OCI-LY1 (cell line): ENCODE measurements at regions not wholly inside any gene's neighbourhood (a gene's known extent, or its start where the extent isn't known, plus 50 kb on each side); places are given as distances from the start of the nearest gene placed in this dataset.
A peak's percentile ranks its signal among the peaks of the same experiment; 100 is the strongest.

Source experiments
- H2AFZ ChIP-seq: fragments of 200-600 bp; sonication (generic), shearing (Covaris generic); 2 replicates; pipeline ENCODE4 v1.6.0; 2014; ENCODE audit warnings: antibody characterized with exemption, mild to moderate bottlenecking, low read length
- H3F3A ChIP-seq: fragments of 200-600 bp; sonication (generic), shearing (Covaris generic); 2 replicates; pipeline ENCODE4 v1.6.0; 2014; ENCODE audit warnings: mild to moderate bottlenecking, antibody characterized with exemption, low read length, moderate library complexity; ENCODE audit not compliant: insufficient read depth
- H3K27ac ChIP-seq: fragments of 200-600 bp; sonication (generic); 2 replicates; pipeline ENCODE4 v1.5.1; 2014; ENCODE audit warnings: low read length, mixed run types, mild to moderate bottlenecking, low read depth; ENCODE audit not compliant: poor library complexity, severe bottlenecking
- H3K27me3 ChIP-seq: fragments of 200-600 bp; sonication (generic); 2 replicates; pipeline ENCODE4 v1.6.0; 2014; ENCODE audit warnings: antibody characterized with exemption, mild to moderate bottlenecking, low read length, moderate library complexity; ENCODE audit not compliant: insufficient read depth
- H3K36me3 ChIP-seq: fragments of 200-600 bp; sonication (generic); 2 replicates; pipeline ENCODE4 v1.6.1; 2014; ENCODE audit warnings: mild to moderate bottlenecking, antibody characterized with exemption, low read length, moderate library complexity, mixed read lengths; ENCODE audit not compliant: insufficient read depth
- H3K4me1 ChIP-seq: fragments of 200-600 bp; sonication (generic); 2 replicates; pipeline ENCODE4 v1.5.1; 2014; ENCODE audit warnings: mild to moderate bottlenecking, low read length, moderate library complexity; ENCODE audit not compliant: insufficient read depth, severe bottlenecking
- H3K4me2 ChIP-seq: fragments of 200-600 bp; sonication (generic), shearing (Covaris generic); 2 replicates; pipeline ENCODE4 v1.6.1; 2014; ENCODE audit warnings: low read length
- H3K4me3 ChIP-seq: fragments of 200-600 bp; sonication (generic); 2 replicates; pipeline ENCODE4 v1.5.1; 2014; ENCODE audit warnings: low read length, low read depth, mild to moderate bottlenecking, mixed read lengths; ENCODE audit not compliant: poor library complexity, severe bottlenecking
- H3K79me2 ChIP-seq: fragments of 200-600 bp; shearing (Covaris generic); 2 replicates; pipeline ENCODE4 v1.6.1; 2016; ENCODE audit warnings: mixed run types, low read length, mixed read lengths; ENCODE audit not compliant: insufficient read depth
- H3K9ac ChIP-seq: fragments of 200-600 bp; sonication (generic), shearing (Covaris generic); 2 replicates; pipeline ENCODE4 v1.6.1; 2014; ENCODE audit warnings: mild to moderate bottlenecking, low read length, mixed read lengths
- H3K9me2 ChIP-seq: fragments of 200-600 bp; sonication (generic), shearing (Covaris generic); 2 replicates; pipeline ENCODE4 v1.6.1; 2014; ENCODE audit warnings: low read depth, mild to moderate bottlenecking, low read length, mixed read lengths
- H3K9me3 ChIP-seq: fragments of 200-600 bp; shearing (Covaris generic); 2 replicates; pipeline ENCODE4 v1.6.1; 2014; ENCODE audit warnings: low read length, mixed read lengths
- H4K20me1 ChIP-seq: fragments of 200-600 bp; sonication (generic), shearing (Covaris generic); 2 replicates; pipeline ENCODE4 v1.6.0; 2016; ENCODE audit warnings: mild to moderate bottlenecking, low read length; ENCODE audit not compliant: insufficient read depth
- CTCF ChIP-seq: fragments of 200-600 bp; sonication (generic), shearing (Covaris generic); IDR thresholded peaks from 2 replicates; pipeline ENCODE4 v1.5.1; 2017; ENCODE audit warnings: mild to moderate bottlenecking, antibody characterized with exemption, low read length, moderate library complexity, mixed read lengths
- EZH2 ChIP-seq: fragments of 200-600 bp; sonication (generic), shearing (Covaris generic); IDR thresholded peaks from 2 replicates; pipeline ENCODE4 v1.8.0; 2017; ENCODE audit warnings: borderline replicate concordance, mixed run types, mild to moderate bottlenecking, antibody characterized with exemption, low read length, moderate library complexity, mixed read lengths

GRCh38 chr6:156645097-156645496 is 132.1 kb upstream of the ARID1B start:
- Histone ChIP-seq H3F3A (no peaks in the 10 kb centered on the region), H3K4me3 (no peak overlapping the region), H3K79me2 (no peaks in the 10 kb centered on the region), H3K27me3 (no peaks in the 10 kb centered on the region), H2AFZ (no peak overlapping the region), H3K36me3 (no peaks in the 10 kb centered on the region), H3K4me2 (no peak overlapping the region), H3K27ac (no peak overlapping the region), H3K9ac (no peak overlapping the region), H3K4me1 (no peaks in the 10 kb centered on the region), H3K9me3 (no peaks in the 10 kb centered on the region), H3K9me2 (no peaks in the 10 kb centered on the region), H4K20me1 (no peaks in the 10 kb centered on the region)
- no peak for TF ChIP-seq CTCF

- Histone ChIP-seq H3K9me3 (no peaks in the 10 kb centered on the region), H3K9me2 (no peaks in the 10 kb centered on the region), H3F3A (no peaks in the 10 kb centered on the region; the same call in 1 of the 2 replicates), H3K4me1 (peaks cover 43% of the 10 kb centered on the region), H3K4me2 (no peak overlapping the region), H2AFZ (no peak overlapping the region), H3K27ac (no peak overlapping the region), H4K20me1 (no peaks in the 10 kb centered on the region), H3K27me3 (no peaks in the 10 kb centered on the region), H3K9ac (no peak overlapping the region), H3K79me2 (no peaks in the 10 kb centered on the region), H3K4me3 (no peak overlapping the region), H3K36me3 (no peaks in the 10 kb centered on the region)
- TF ChIP-seq CTCF = no peak
- no peak for TF ChIP-seq EZH2
Observed at GRCh38 chr6:156639009-156639721, 138.0 kb upstream of the ARID1B start.

GRCh38 chr6:156638581-156638980 is 138.6 kb upstream of the ARID1B start:
- no peaks in the 10 kb centered on the region for H4K20me1 ChIP-seq
- H3K4me2 ChIP-seq = no peak overlapping the region

More at GRCh38 chr6:156638581-156638980, 138.6 kb upstream of the ARID1B start:
- no peaks in the 10 kb centered on the region for H3K9me3 ChIP-seq
- H3K9me2 ChIP-seq = no peaks in the 10 kb centered on the region
- H3K27me3 ChIP-seq = no peaks in the 10 kb centered on the region
- H2AFZ ChIP-seq = peak overlapping the region; percentile 23; the same call in 1 of the 2 replicates
- no peaks in the 10 kb centered on the region for H3K79me2 ChIP-seq
- peak overlapping the region; percentile 40; the same call in 1 of the 2 replicates for H3K9ac ChIP-seq
- H3F3A ChIP-seq = no peaks in the 10 kb centered on the region; the same call in 1 of the 2 replicates
- H3K27ac ChIP-seq = peak overlapping the region; percentile 84
- H3K4me3 ChIP-seq = no peak overlapping the region
- peaks cover 46% of the 10 kb centered on the region for H3K4me1 ChIP-seq
- H3K36me3 ChIP-seq = no peaks in the 10 kb centered on the region
- TF ChIP-seq EZH2 (no peak), CTCF (no peak)
